Fibroblast of villous mesenchyme (primary cell): ENCODE measurements at regions not wholly inside any gene's neighbourhood (a gene's known extent, or its start where the extent isn't known, plus 50 kb on each side); places are given as distances from the start of the nearest gene placed in this dataset.

Source experiments
- DNase-seq: peaks from one replicate; pipeline ENCODE4 v3.0.0-alpha.2; 2010; ENCODE audit warnings: low read depth
- H3K4me3 ChIP-seq: 2 replicates; pipeline ENCODE4 v1.5.1; 2011; ENCODE audit warnings: low read depth, mild to moderate bottlenecking, low read length
- CTCF ChIP-seq: IDR thresholded peaks from 2 replicates; pipeline ENCODE4 v1.5.1; 2012; ENCODE audit warnings: low read depth, mild to moderate bottlenecking, low read length; ENCODE audit not compliant: insufficient read depth

GRCh38 chr17:79395066-79395465 is 215.8 kb downstream of the RBFOX3 start:
- no peak overlapping the region for H3K4me3 ChIP-seq
- no peak for TF ChIP-seq CTCF
- no peak for DNase-seq

GRCh38 chr17:79393358-79394052 is 217.3 kb downstream of the RBFOX3 start:
- DNase-seq: peak; percentile 39
- TF ChIP-seq CTCF: peak; percentile 96
- H3K4me3 ChIP-seq: no peak overlapping the region

GRCh38 chr17:79392598-79392997 is 218.3 kb downstream of the RBFOX3 start:
- H3K4me3 ChIP-seq: no peak overlapping the region
- no peak for DNase-seq
- TF ChIP-seq CTCF: no peak

- H3K4me3 ChIP-seq: no peak overlapping the region
- DNase-seq: peak; percentile 57
- peak; percentile 80 for TF ChIP-seq CTCF
These were observed 219.2 kb downstream of the RBFOX3 start for GRCh38 chr17:79391376-79392233.

- TF ChIP-seq CTCF: no peak
- no peak overlapping the region for H3K4me3 ChIP-seq
- no peak for DNase-seq
These were observed 221.0 kb downstream of the RBFOX3 start for GRCh38 chr17:79389896-79390295.

- H3K4me3 ChIP-seq: no peak overlapping the region
- DNase-seq: peak; percentile 19
- TF ChIP-seq CTCF: peak; percentile 60
These were observed 222.1 kb downstream of the RBFOX3 start for GRCh38 chr17:79388556-79389295.
